ENCODE measurements at regions not wholly inside any gene's neighbourhood (a gene's known extent, or its start where the extent isn't known, plus 50 kb on each side); places are given as distances from the start of the nearest gene placed in this dataset.

DNA sequence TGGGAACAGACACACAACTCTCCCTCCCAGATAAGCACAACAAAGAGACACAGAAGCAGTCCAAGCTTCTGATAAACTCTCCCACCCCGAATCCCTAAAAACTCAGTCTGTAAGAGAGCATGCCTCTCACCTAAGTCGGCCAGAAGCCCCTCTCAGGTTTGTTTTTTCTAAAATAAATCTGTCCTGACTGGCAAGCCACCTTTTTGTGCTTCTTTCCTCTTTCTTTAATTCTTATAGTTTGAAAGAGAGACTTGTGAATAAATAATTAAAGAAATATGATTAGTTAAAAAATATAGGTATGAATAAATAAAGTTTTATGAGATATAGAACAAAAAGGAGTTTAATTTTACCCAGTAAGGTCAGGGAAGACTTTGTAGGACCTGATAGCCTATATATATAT lies 329.0 kb upstream of the SLCO3A1 start:
- TF ChIP-seq CTCF (conservative IDR thresholded peaks at IDR 0.05; ENCODE audit: low read length), result no peak
- TF ChIP-seq EZH2phosphoT487 (IDR thresholded peaks at IDR 0.05; ENCODE audit: borderline replicate concordance, low read depth, low read length), result no peak
